Vagina (tissue), 2 donors: ENCODE measurements at regions not wholly inside any gene's neighbourhood (a gene's known extent, or its start where the extent isn't known, plus 50 kb on each side); places are given as distances from the start of the nearest gene placed in this dataset.

ENCODE experiments used
- CTCF ChIP-seq, 3 experiments: fragments of 450-650 bp in 2 of 3; fragments of 200-600 bp in 1 of 3; sonication (generic) in 1 of 3; IDR thresholded peaks; one replicate each; pipeline ENCODE4 v1.5.1; 2017 to 2019; ENCODE audit warnings: antibody characterized with exemption in 3 of 3, mild to moderate bottlenecking in 2 of 3, moderate library complexity in 2 of 3
- POLR2A ChIP-seq, 2 donors: fragments of 450-650 bp; IDR thresholded peaks; one replicate each; pipeline ENCODE4 v1.6.1; 2017; ENCODE audit warnings: antibody characterized with exemption in 2 of 2, mild to moderate bottlenecking in 2 of 2, moderate library complexity in 2 of 2

DNA sequence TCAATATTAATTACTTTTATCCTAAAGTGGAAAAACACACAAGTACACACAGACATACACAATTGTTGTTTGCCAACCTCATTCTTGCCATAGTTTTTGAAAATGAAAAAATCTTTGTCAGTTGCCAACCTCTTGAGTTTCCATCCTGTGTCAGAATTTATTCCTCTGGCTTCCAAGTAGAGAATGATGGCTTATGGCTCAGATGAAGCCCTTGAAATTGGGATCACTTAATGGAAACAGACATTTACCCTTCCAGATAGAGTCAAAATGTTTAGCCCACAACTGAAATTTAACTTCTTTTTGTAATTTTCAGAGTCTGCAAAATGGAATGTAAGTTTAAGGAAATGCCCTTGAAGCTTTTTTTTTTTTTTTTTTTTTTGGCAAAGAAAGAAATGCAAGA is 321.6 kb upstream of the TNP1 start:
- no peak for TF ChIP-seq CTCF (IDR thresholded peaks at IDR 0.05)
- TF ChIP-seq POLR2A (IDR thresholded peaks at IDR 0.05), result no peak
